Stomach (tissue), 8 donors: ENCODE measurements at regions not wholly inside any gene's neighbourhood (a gene's known extent, or its start where the extent isn't known, plus 50 kb on each side); places are given as distances from the start of the nearest gene placed in this dataset.

Experiments used
- DNase-seq, 2 donors: peaks; one replicate each; pipeline versions ENCODE4 v3.0.0 to v3.0.0-alpha.2; 2013 to 2019
- H3K27ac ChIP-seq, 5 donors: fragments of 200-600 bp in 4 of 5; sonication (generic) in 4 of 5; one replicate each; pipeline ENCODE4 v1.5.1; 2013 to 2019; ENCODE audit warnings: mild to moderate bottlenecking in 1 of 5, moderate library complexity in 1 of 5
- H3K27me3 ChIP-seq, 3 donors: fragments of 200-600 bp; sonication (generic); one replicate each; pipeline ENCODE4 v1.5.1; 2017 to 2019; ENCODE audit warnings: mixed run types in 1 of 3
- H3K36me3 ChIP-seq, 4 donors: fragments of 200-600 bp; sonication (generic); 1 replicate in 3 of 4; 2 replicates in 1 of 4; pipeline ENCODE4 v1.5.1; 2016 to 2019
- H3K4me1 ChIP-seq, 4 donors: fragments of 200-600 bp; sonication (generic); one replicate each; pipeline ENCODE4 v1.5.1; 2016 to 2019
- H3K4me3 ChIP-seq, 4 donors: fragments of 200-600 bp; sonication (generic) in 3 of 4; one replicate each; pipeline ENCODE4 v1.5.1; 2016 to 2019; ENCODE audit warnings: mild to moderate bottlenecking in 1 of 4
- H3K9me3 ChIP-seq, 4 donors: fragments of 200-600 bp; sonication (generic); one replicate each; pipeline ENCODE4 v1.5.1; 2016 to 2019
- CTCF ChIP-seq, 7 experiments: fragments of 450-650 bp in 4 of 7; fragments of 200-600 bp in 3 of 7; sonication (generic) in 3 of 7; IDR thresholded peaks; one replicate each; pipeline ENCODE4 v1.5.1; 2016 to 2019; ENCODE audit warnings: antibody characterized with exemption in 7 of 7, control low read depth in 2 of 7, mild to moderate bottlenecking in 1 of 7
- EP300 ChIP-seq: sonication (generic); formaldehyde crosslinking; IDR thresholded peaks from one replicate; pipeline ENCODE4 v1.6.1; 2017; ENCODE audit warnings: antibody characterized with exemption
- POLR2A ChIP-seq, 4 donors: fragments of 450-650 bp; IDR thresholded peaks; one replicate each; pipeline ENCODE4 v1.6.1; 2016; ENCODE audit warnings: antibody characterized with exemption in 4 of 4, control low read depth in 2 of 4, mild to moderate bottlenecking in 1 of 4, moderate library complexity in 1 of 4
- POLR2AphosphoS5 ChIP-seq, 3 donors: sonication (generic); formaldehyde crosslinking; IDR thresholded peaks; one replicate each; pipeline ENCODE4 v1.6.1; 2016; ENCODE audit warnings: antibody characterized with exemption in 3 of 3
- WGBS, 5 donors: extraction: QIAGEN DNeasy Blood & Tissue Kit in 3 of 5; methylation state at CpG; one replicate each; pipeline versions ENCODE4 v1.1.5 to v1.1.7; 2013 to 2018; 5-methylcytosine and 5-hydroxymethylcytosine counted together
- intact Hi-C: fragments of 100-400 bp; cut with DNase I; formaldehyde crosslinking; loops from one replicate; pipeline ENCODE4 v1.15.1; 2023; ENCODE audit warnings: low total_unique reads
- donor health status: healthy with polysubstance abuse.
- donor health status: Bipolar disorder and iron deficiency.
- donor health status: healthy.

GRCh38 chr2:446963-447530 is 159.2 kb upstream of the ALKAL2 start:
- WGBS, 5 donors, result 23 to 35% (median 33%) methylated on average over 10 of the region's 10 CpGs
- Histone ChIP-seq H3K4me1 (peaks cover 0 to 5% (median 0%) of the 10 kb centered on the region in 4 donors), H3K9me3 (no peaks in the 10 kb centered on the region), H3K36me3 (no peaks in the 10 kb centered on the region), H3K27me3 (no peaks in the 10 kb centered on the region), H3K27ac (no peak overlapping the region), H3K4me3 (no peak overlapping the region)
- TF ChIP-seq POLR2AphosphoS5 (IDR thresholded peaks at IDR 0.05), result no peak
- no peak for TF ChIP-seq EP300
- TF ChIP-seq POLR2A (IDR thresholded peaks at IDR 0.05), result no peak
- TF ChIP-seq CTCF (IDR thresholded peaks at IDR 0.05), result no peak
- intact Hi-C loops, result no loop called here
- DNase-seq, result no peak

- intact Hi-C loops, result no loop called here
- no peak overlapping the region for H3K4me3 ChIP-seq
- peaks cover 0 to 5% (median 0%) of the 10 kb centered on the region in 4 donors for H3K4me1 ChIP-seq
- no peaks in the 10 kb centered on the region for H3K9me3 ChIP-seq
- H3K27ac ChIP-seq, result no peak overlapping the region
- TF ChIP-seq EP300 (no peak), POLR2A (IDR thresholded peaks at IDR 0.05) (no peak), POLR2AphosphoS5 (IDR thresholded peaks at IDR 0.05) (no peak), CTCF (IDR thresholded peaks at IDR 0.05) (no peak)
- no peak for DNase-seq
- H3K27me3 ChIP-seq, result peaks cover 0 to 4% (median 0%) of the 10 kb centered on the region in 3 donors
- 52 to 69% (median 62%) methylated on average over 11 of the region's 11 CpGs for WGBS, 5 donors
- H3K36me3 ChIP-seq, result no peaks in the 10 kb centered on the region
Observed at GRCh38 chr2:446303-446874, 158.5 kb upstream of the ALKAL2 start.

- no peak overlapping the region for H3K27ac ChIP-seq
- peaks cover 0 to 8% (median 0%) of the 10 kb centered on the region in 3 donors for H3K27me3 ChIP-seq
- peaks cover 0 to 5% (median 0%) of the 10 kb centered on the region in 4 donors for H3K4me1 ChIP-seq
- H3K4me3 ChIP-seq, result no peak overlapping the region
- no peaks in the 10 kb centered on the region for H3K36me3 ChIP-seq
- TF ChIP-seq POLR2A (IDR thresholded peaks at IDR 0.05) (no peak), CTCF (IDR thresholded peaks at IDR 0.05) (no peak), POLR2AphosphoS5 (IDR thresholded peaks at IDR 0.05) (no peak), EP300 (no peak)
- DNase-seq, result no peak
- H3K9me3 ChIP-seq, result no peaks in the 10 kb centered on the region
- intact Hi-C loops, result no loop called here
- 86 to 94% (median 90%) methylated on average over 6 of the region's 6 CpGs for WGBS, 5 donors
Observed at GRCh38 chr2:445896-446295, 158.0 kb upstream of the ALKAL2 start.

- Histone ChIP-seq H3K27me3 (peaks cover 0 to 15% (median 0%) of the 10 kb centered on the region in 3 donors), H3K36me3 (no peaks in the 10 kb centered on the region), H3K4me1 (peaks cover 0 to 5% (median 0%) of the 10 kb centered on the region in 4 donors), H3K9me3 (no peaks in the 10 kb centered on the region), H3K27ac (no peak overlapping the region), H3K4me3 (no peak overlapping the region)
- intact Hi-C loops, result no loop called here
- DNase-seq, result no peak
- TF ChIP-seq CTCF (IDR thresholded peaks at IDR 0.05) (no peak), EP300 (no peak), POLR2A (IDR thresholded peaks at IDR 0.05) (no peak), POLR2AphosphoS5 (IDR thresholded peaks at IDR 0.05) (no peak)
- WGBS, 5 donors, result 88 to 93% (median 91%) methylated on average over 36 to 39 of the region's 39 CpGs
Observed at GRCh38 chr2:444937-445884, 157.3 kb upstream of the ALKAL2 start.
